GM23248 (cell line): ENCODE measurements at regions not wholly inside any gene's neighbourhood (a gene's known extent, or its start where the extent isn't known, plus 50 kb on each side); places are given as distances from the start of the nearest gene placed in this dataset.

Experiments used
- EZH2 ChIP-seq: fragments of 200-600 bp; sonication (generic); IDR thresholded peaks from 2 replicates; pipeline ENCODE4 v1.6.1; 2018; ENCODE audit warnings: antibody characterized with exemption, mild to moderate bottlenecking; ENCODE audit not compliant: insufficient read depth, poor library complexity, severe bottlenecking
- EZH2phosphoT487 ChIP-seq: fragments of 200-600 bp; sonication (generic); IDR thresholded peaks from 2 replicates; pipeline ENCODE4 v1.6.1; 2018; ENCODE audit warnings: antibody characterized with exemption, moderate library complexity, mild to moderate bottlenecking, low read depth; ENCODE audit not compliant: insufficient read depth

GRCh38 chr7:17434191-17434590, 135.7 kb downstream of the AHR start:
- TF ChIP-seq EZH2 (no peak), EZH2phosphoT487 (no peak)
